ENCODE measurements at regions not wholly inside any gene's neighbourhood (a gene's known extent, or its start where the extent isn't known, plus 50 kb on each side); places are given as distances from the start of the nearest gene placed in this dataset.

DNA sequence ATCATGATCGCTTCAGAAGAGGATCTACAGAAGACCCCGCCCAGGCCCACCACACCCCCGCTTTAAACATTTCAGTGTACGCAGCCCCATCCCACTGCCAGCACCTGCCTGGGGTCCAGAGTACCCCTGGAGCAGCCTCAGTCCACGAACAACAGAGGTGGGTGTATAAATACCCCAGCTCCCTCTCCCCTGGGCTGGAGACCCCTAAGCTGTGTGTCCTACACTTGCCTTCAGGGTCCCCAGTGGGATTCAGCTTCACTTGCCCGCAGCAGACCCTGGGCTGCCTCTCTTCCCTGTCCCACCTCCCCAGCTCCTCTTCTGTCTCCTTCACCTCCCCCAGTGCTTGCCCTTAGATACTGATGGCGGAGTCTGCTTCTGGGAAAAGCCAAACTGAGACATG, 105.7 kb downstream of the RBFOX3 start:
- Histone ChIP-seq H3K9me3 (ENCODE audit: control insufficient read depth in 3 of 3, low read length in 3 of 3) (peaks cover 0 to 2% (median 0%) of the 10 kb centered on the region in 3 donors), H3K9ac (ENCODE audit: low read depth in 1 of 3, low read length in 3 of 3) (no peak overlapping the region), H3K4me1 (ENCODE audit: control insufficient read depth in 3 of 3, insufficient read depth in 3 of 3, low read length in 3 of 3) (no peaks in the 10 kb centered on the region), H3K27ac (ENCODE audit: low read depth, low read length) (no peak overlapping the region), H3K36me3 (ENCODE audit: control insufficient read depth in 3 of 3, insufficient read depth in 3 of 3, low read length in 3 of 3) (no peaks in the 10 kb centered on the region), H3K27me3 (ENCODE audit: control insufficient read depth in 3 of 3, insufficient read depth in 3 of 3, low read length in 3 of 3) (peaks cover 19 to 68% (median 30%) of the 10 kb centered on the region in 3 donors), H3K4me3 (ENCODE audit: low read length in 3 of 3) (no peak overlapping the region)

DNA sequence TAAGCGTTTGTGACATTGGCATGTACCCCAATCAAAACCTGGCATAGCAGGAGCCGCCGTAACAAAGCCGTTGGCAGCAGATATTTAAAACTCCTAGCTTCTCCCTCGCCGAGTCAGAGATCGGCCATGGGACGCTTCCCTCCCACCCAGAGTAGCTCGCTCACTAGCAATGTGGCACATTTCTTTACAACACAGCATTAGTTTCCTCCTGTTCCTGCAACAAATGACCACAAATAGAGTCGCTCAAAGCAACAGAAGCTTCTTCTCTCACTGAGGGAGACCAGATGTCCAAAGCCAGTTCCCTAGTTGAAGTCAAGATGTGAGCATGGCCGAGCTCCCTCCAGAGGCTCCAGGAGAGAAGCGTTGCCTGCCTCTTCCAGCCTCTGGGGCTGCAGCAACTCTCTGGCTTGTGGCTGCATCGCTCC, 106.7 kb downstream of the RBFOX3 start:
- no peaks in the 10 kb centered on the region for H3K36me3 ChIP-seq (ENCODE audit: control insufficient read depth in 3 of 3, insufficient read depth in 3 of 3, low read length in 3 of 3)
- no peak overlapping the region for H3K9ac ChIP-seq (ENCODE audit: low read depth in 1 of 3, low read length in 3 of 3)
- H3K9me3 ChIP-seq (ENCODE audit: control insufficient read depth in 3 of 3, low read length in 3 of 3), result peaks cover 0 to 2% (median 0%) of the 10 kb centered on the region in 3 donors
- H3K4me1 ChIP-seq (ENCODE audit: control insufficient read depth in 3 of 3, insufficient read depth in 3 of 3, low read length in 3 of 3), result no peaks in the 10 kb centered on the region
- H3K4me3 ChIP-seq (ENCODE audit: low read length in 3 of 3), result no peak overlapping the region
- peaks cover 17 to 62% (median 29%) of the 10 kb centered on the region in 3 donors for H3K27me3 ChIP-seq (ENCODE audit: control insufficient read depth in 3 of 3, insufficient read depth in 3 of 3, low read length in 3 of 3)
- no peak overlapping the region for H3K27ac ChIP-seq (ENCODE audit: low read depth, low read length)

- peaks cover 21 to 53% (median 22%) of the 10 kb centered on the region in 3 donors for H3K27me3 ChIP-seq (ENCODE audit: control insufficient read depth in 3 of 3, insufficient read depth in 3 of 3, low read length in 3 of 3)
- no peak overlapping the region for H3K9ac ChIP-seq (ENCODE audit: low read depth in 1 of 3, low read length in 3 of 3)
- H3K4me1 ChIP-seq (ENCODE audit: control insufficient read depth in 3 of 3, insufficient read depth in 3 of 3, low read length in 3 of 3), result no peaks in the 10 kb centered on the region
- no peak overlapping the region for H3K4me3 ChIP-seq (ENCODE audit: low read length in 3 of 3)
- H3K9me3 ChIP-seq (ENCODE audit: control insufficient read depth in 3 of 3, low read length in 3 of 3), result peaks cover 0 to 2% (median 0%) of the 10 kb centered on the region in 3 donors
- no peak overlapping the region for H3K27ac ChIP-seq (ENCODE audit: low read depth, low read length)
- H3K36me3 ChIP-seq (ENCODE audit: control insufficient read depth in 3 of 3, insufficient read depth in 3 of 3, low read length in 3 of 3), result no peaks in the 10 kb centered on the region
These were observed 107.6 kb downstream of the RBFOX3 start for GRCh38 chr17:79503126-79503839.

DNA sequence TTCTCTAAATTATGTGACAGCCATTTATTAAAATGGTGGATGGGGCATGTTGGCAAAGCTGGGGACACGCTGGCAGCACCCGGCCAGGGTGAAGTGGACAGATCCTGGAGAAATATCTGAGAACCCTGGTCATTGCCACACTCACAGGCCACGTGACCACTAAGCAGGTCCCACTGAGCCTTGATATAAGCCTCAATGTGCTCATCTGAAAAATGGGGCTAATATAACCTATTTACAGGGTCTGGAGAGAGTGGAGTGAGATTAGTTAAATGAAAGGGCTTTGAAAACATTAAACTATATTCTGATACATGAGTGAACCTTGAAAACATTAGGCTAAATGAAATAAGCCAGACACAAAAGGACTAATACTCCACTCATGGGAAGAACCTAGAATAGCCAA, 108.9 kb downstream of the RBFOX3 start:
- peaks cover 21 to 48% (median 25%) of the 10 kb centered on the region in 3 donors for H3K27me3 ChIP-seq (ENCODE audit: control insufficient read depth in 3 of 3, insufficient read depth in 3 of 3, low read length in 3 of 3)
- H3K4me3 ChIP-seq (ENCODE audit: low read length in 3 of 3), result no peak overlapping the region
- no peaks in the 10 kb centered on the region for H3K4me1 ChIP-seq (ENCODE audit: control insufficient read depth in 3 of 3, insufficient read depth in 3 of 3, low read length in 3 of 3)
- H3K36me3 ChIP-seq (ENCODE audit: control insufficient read depth in 3 of 3, insufficient read depth in 3 of 3, low read length in 3 of 3), result no peaks in the 10 kb centered on the region
- H3K27ac ChIP-seq (ENCODE audit: low read depth, low read length), result no peak overlapping the region
- H3K9ac ChIP-seq (ENCODE audit: low read depth in 1 of 3, low read length in 3 of 3), result no peak overlapping the region
- peaks cover 0 to 2% (median 0%) of the 10 kb centered on the region in 3 donors for H3K9me3 ChIP-seq (ENCODE audit: control insufficient read depth in 3 of 3, low read length in 3 of 3)

- Histone ChIP-seq H3K27me3 (ENCODE audit: control insufficient read depth in 3 of 3, insufficient read depth in 3 of 3, low read length in 3 of 3) (peaks cover 21 to 44% (median 25%) of the 10 kb centered on the region in 3 donors), H3K4me1 (ENCODE audit: control insufficient read depth in 3 of 3, insufficient read depth in 3 of 3, low read length in 3 of 3) (no peaks in the 10 kb centered on the region), H3K4me3 (ENCODE audit: low read length in 3 of 3) (no peak overlapping the region), H3K36me3 (ENCODE audit: control insufficient read depth in 3 of 3, insufficient read depth in 3 of 3, low read length in 3 of 3) (no peaks in the 10 kb centered on the region), H3K9me3 (ENCODE audit: control insufficient read depth in 3 of 3, low read length in 3 of 3) (peaks cover 0 to 2% (median 0%) of the 10 kb centered on the region in 3 donors), H3K27ac (ENCODE audit: low read depth, low read length) (no peak overlapping the region), H3K9ac (ENCODE audit: low read depth in 1 of 3, low read length in 3 of 3) (no peak overlapping the region)
These were observed 109.9 kb downstream of the RBFOX3 start for GRCh38 chr17:79500745-79501618.

DNA sequence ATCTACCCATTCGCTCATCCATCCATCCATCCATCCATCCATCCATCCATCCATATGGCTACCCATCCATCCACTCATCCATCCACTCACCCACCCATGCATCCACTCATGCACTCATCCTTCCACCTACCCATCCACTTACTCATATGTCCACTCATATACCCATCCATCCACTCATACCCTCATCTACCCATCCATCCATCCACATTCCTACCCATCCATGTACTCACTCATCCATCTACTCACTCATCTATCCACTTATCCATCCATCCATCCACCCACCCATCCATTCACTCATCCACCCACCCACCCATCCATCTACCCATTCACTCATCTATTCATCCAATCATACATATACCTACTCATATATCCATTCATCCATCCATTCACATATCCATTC, 112.0 kb downstream of the RBFOX3 start:
- no peaks in the 10 kb centered on the region for H3K4me1 ChIP-seq (ENCODE audit: control insufficient read depth in 3 of 3, insufficient read depth in 3 of 3, low read length in 3 of 3)
- H3K27ac ChIP-seq (ENCODE audit: low read depth, low read length), result no peak overlapping the region
- H3K9me3 ChIP-seq (ENCODE audit: control insufficient read depth in 3 of 3, low read length in 3 of 3), result peaks cover 0 to 2% (median 2%) of the 10 kb centered on the region in 3 donors
- H3K4me3 ChIP-seq (ENCODE audit: low read length in 3 of 3), result no peak overlapping the region
- H3K27me3 ChIP-seq (ENCODE audit: control insufficient read depth in 3 of 3, insufficient read depth in 3 of 3, low read length in 3 of 3), result peaks cover 25 to 43% (median 25%) of the 10 kb centered on the region in 3 donors
- no peaks in the 10 kb centered on the region for H3K36me3 ChIP-seq (ENCODE audit: control insufficient read depth in 3 of 3, insufficient read depth in 3 of 3, low read length in 3 of 3)
- no peak overlapping the region for H3K9ac ChIP-seq (ENCODE audit: low read depth in 1 of 3, low read length in 3 of 3)

GRCh38 chr17:79497777-79498348, 113.0 kb downstream of the RBFOX3 start:
- Histone ChIP-seq H3K36me3 (ENCODE audit: control insufficient read depth in 3 of 3, insufficient read depth in 3 of 3, low read length in 3 of 3) (no peaks in the 10 kb centered on the region), H3K9ac (ENCODE audit: low read depth in 1 of 3, low read length in 3 of 3) (no peak overlapping the region), H3K27ac (ENCODE audit: low read depth, low read length) (no peak overlapping the region), H3K4me3 (ENCODE audit: low read length in 3 of 3) (no peak overlapping the region), H3K4me1 (ENCODE audit: control insufficient read depth in 3 of 3, insufficient read depth in 3 of 3, low read length in 3 of 3) (no peaks in the 10 kb centered on the region), H3K9me3 (ENCODE audit: control insufficient read depth in 3 of 3, low read length in 3 of 3) (peaks cover 0 to 3% (median 2%) of the 10 kb centered on the region in 3 donors), H3K27me3 (ENCODE audit: control insufficient read depth in 3 of 3, insufficient read depth in 3 of 3, low read length in 3 of 3) (peaks cover 22 to 35% (median 27%) of the 10 kb centered on the region in 3 donors)

GRCh38 chr17:79496422-79497005, 114.3 kb downstream of the RBFOX3 start:
- peaks cover 0 to 3% (median 2%) of the 10 kb centered on the region in 3 donors for H3K9me3 ChIP-seq (ENCODE audit: control insufficient read depth in 3 of 3, low read length in 3 of 3)
- no peak overlapping the region for H3K9ac ChIP-seq (ENCODE audit: low read depth in 1 of 3, low read length in 3 of 3)
- H3K36me3 ChIP-seq (ENCODE audit: control insufficient read depth in 3 of 3, insufficient read depth in 3 of 3, low read length in 3 of 3), result no peaks in the 10 kb centered on the region
- no peak overlapping the region for H3K27ac ChIP-seq (ENCODE audit: low read depth, low read length)
- no peak overlapping the region for H3K4me3 ChIP-seq (ENCODE audit: low read length in 3 of 3)
- peaks cover 16 to 30% (median 24%) of the 10 kb centered on the region in 3 donors for H3K27me3 ChIP-seq (ENCODE audit: control insufficient read depth in 3 of 3, insufficient read depth in 3 of 3, low read length in 3 of 3)
- H3K4me1 ChIP-seq (ENCODE audit: control insufficient read depth in 3 of 3, insufficient read depth in 3 of 3, low read length in 3 of 3), result no peaks in the 10 kb centered on the region

GRCh38 chr17:79495665-79496064, 115.2 kb downstream of the RBFOX3 start:
- Histone ChIP-seq H3K9ac (ENCODE audit: low read depth in 1 of 3, low read length in 3 of 3) (no peak overlapping the region), H3K4me1 (ENCODE audit: control insufficient read depth in 3 of 3, insufficient read depth in 3 of 3, low read length in 3 of 3) (no peaks in the 10 kb centered on the region), H3K36me3 (ENCODE audit: control insufficient read depth in 3 of 3, insufficient read depth in 3 of 3, low read length in 3 of 3) (no peaks in the 10 kb centered on the region), H3K27ac (ENCODE audit: low read depth, low read length) (no peak overlapping the region), H3K4me3 (ENCODE audit: low read length in 3 of 3) (no peak overlapping the region), H3K9me3 (ENCODE audit: control insufficient read depth in 3 of 3, low read length in 3 of 3) (peaks cover 0 to 3% (median 2%) of the 10 kb centered on the region in 3 donors), H3K27me3 (ENCODE audit: control insufficient read depth in 3 of 3, insufficient read depth in 3 of 3, low read length in 3 of 3) (peaks cover 9 to 24% (median 15%) of the 10 kb centered on the region in 3 donors)

Measured in skeletal muscle tissue (tissue), 3 donors.